Stimulated activated CD4-positive, alpha-beta T cell treated with anti-CD3 and anti-CD28 coated beads, Interleukin-4, amount 100 ng/mL, for 48 hours (primary cell): ENCODE measurements at regions not wholly inside any gene's neighbourhood (a gene's known extent, or its start where the extent isn't known, plus 50 kb on each side); places are given as distances from the start of the nearest gene placed in this dataset.

Experiments
- DNase-seq, 2 donors: peaks; one replicate each; pipeline ENCODE4 v3.0.0-alpha.2; 2020; ENCODE audit warnings: low read depth in 2 of 2

DNA sequence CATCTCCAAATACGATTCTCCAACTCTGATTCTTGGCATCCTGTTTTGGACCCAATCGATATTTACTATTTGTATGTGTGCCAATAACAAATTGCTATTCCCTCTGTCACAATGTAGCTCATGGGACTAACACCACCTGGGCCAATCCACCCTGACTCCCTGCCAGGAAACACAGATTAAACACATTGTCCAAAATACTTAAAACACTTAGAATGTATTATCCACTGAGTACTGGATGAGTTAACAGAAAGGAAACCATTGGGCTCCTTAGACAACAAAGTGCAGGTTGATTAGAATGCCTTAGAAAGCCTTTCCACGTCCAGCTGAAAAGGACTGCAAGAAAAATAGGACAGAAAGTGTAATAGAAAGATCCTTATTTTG, 79.4 kb upstream of the ARHGAP28 start:
- DNase-seq: no peak

DNA sequence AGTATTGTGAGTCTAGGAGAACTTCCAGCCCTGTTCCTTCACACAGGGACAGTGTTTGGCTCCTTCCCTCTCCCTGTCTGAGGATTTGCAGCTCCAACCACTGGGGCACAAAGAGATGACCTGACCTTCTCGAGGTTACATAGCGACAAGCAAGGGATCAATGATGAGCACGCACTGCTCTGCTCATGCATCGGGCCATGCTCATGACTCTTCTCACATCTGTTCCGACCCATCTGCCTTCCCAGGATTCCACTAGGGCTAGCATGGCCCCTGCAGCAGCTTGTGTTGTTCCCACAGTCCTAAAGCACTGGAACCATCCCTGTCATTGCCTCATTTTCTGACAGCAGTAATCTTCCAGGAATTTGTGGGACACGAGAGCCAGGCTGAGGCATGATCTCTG, 78.8 kb upstream of the ARHGAP28 start:
- no peak for DNase-seq

DNA sequence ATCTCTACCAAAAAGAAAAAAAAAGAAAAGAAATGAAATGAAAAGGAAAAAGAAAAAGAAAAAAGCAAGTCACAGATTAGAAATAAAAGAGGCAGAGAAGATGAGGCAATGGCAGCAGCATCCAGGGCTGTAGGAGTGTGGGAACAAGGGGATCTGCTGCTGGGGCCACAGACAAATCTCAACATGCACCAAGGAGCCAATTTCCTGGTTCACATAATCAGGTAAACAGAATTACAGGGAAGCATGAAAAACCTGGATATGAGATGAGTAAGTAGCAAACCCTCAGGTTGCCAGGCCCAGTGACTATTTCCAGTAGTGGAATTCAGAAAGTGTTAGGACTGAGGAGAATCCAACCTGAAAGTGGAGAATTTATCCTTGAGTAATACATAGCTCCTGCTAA, 77.4 kb upstream of the ARHGAP28 start:
- DNase-seq: no peak

DNA sequence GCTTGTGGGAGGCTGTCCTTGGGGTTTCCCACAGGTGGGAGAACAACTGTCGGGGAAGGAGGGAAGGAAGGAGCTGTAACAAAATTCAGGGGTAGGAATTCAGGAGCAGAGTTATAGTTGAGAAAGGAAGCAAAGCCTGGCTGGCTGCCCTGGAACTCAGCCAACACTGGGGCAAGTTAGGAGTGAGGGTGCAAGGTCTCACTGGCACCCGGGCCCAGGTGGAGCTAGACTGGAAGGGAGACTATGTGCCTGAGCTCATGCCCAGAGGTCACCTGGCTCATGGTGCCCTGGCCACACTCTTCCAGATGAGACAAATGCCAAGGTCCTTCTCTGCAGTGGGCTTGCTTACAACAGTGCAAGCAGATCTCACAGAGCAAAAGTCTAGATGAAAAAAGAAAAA, 75.6 kb upstream of the ARHGAP28 start:
- DNase-seq: no peak

DNA sequence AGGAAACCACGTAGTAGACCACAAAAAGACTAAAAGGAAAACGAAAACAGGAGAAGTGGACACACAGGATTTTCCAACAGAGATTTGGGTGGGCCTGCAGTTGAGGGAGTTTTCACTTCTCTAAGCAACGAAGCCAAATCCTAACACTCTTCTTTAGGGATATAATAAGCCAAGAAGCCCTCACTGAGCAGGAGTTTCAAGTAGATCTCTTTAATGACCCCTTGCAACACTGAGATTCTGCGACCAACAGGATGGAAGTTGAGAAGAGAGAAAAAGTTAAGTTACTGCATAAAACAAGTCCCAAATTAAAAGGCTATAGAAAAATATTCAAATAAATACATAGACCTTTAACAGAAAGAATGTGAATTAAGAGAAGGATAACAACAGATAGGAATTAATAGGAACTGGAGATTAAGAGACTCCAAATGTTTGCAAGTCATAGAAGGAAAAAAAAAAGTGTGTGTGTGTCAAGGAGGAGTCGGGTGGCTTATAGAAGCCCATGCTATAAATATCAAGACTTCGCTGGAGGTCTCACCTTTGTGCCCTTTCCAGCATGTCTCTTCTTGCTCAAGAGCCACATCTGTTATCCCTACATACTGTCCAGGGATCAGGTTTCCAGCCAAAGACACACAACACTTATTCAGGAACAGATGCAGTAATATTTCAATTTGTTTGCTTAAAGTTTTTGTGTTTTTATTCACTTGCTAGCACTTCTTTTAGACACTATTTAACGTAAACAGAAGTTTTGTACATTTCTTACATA, 69.4 kb upstream of the ARHGAP28 start:
- DNase-seq: no peak

DNA sequence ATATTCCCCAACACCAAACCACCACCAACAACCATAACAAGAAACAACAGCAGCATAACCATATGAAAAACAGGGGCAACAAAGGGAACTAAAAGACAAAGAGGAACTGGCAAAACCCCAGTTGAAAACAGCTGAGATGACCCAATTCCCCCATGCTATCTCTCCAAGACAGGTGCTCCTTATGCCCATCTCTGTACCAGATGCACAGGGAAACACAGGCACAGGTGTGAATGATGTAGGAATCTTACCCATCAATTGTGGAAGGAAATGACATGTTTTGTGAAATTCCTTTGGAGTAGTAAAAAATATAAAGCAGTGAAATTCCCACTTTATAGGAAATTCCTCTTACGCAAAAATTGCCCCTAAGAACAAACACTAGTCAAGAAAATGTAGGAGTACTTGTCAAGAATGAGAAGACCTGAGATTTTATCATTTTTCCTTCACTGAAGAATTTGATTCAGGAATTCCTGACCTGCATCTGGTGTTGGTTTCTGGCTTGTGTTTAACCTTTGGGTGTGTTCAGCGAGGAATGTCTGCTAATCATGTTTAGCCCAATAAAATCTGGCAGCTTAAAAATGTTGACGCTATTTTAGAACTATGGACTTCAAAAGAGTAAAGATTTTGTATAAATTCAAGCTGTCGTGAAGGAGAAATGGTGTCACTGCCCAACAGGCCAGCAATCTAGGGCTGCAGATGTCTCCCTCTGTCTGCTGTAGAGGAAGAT, 67.7 kb upstream of the ARHGAP28 start:
- no peak for DNase-seq

DNA sequence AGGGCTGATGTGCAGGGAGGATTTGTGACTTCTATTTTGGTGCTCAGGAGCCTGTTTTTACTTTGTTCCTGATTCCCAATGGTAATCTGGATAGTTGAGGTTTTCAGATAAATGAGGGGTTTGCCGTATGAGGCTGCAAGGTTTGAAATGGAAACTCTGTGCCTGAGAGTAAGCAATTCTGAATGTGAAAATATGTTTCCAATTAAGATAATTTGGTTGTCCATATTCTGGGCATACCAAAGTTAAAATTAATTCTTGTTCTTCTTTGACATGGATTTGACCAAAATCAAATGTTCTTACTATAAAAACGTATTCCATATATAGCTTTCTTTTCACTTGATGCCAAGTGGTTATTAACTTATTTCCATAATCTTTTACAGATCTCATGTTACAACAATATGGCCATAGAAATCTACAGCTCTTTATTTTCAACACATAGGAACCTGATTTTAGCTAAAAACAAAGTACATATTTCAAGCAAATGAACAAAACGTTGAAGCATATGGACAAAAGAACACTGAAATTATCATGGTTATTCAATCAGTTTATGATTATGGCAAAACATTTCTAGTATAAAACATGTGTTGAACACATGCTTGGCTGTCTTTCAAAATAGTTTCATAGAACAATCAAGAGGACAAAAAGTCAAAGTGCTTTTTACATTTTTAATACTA, 63.4 kb upstream of the ARHGAP28 start:
- no peak for DNase-seq

DNA sequence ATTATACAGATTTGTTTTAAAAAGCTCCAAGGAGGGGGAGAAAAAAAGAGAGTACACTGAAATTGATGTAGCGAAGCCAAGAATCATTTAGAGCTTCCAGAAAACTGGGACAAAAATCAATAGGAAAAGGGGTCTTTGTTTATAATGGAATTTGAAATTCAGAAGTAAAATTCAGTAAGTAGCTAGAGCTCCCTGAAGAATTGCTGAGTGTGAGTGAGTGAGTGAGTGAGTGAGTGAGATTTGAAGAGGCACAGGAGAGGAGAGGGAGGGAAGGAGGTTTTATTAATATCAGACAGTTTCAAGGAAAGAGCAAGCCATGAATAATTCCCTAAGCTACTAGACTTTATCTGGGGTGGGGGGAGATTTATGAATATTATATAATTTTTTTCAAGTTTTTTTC, 60.7 kb upstream of the ARHGAP28 start:
- no peak for DNase-seq

DNA sequence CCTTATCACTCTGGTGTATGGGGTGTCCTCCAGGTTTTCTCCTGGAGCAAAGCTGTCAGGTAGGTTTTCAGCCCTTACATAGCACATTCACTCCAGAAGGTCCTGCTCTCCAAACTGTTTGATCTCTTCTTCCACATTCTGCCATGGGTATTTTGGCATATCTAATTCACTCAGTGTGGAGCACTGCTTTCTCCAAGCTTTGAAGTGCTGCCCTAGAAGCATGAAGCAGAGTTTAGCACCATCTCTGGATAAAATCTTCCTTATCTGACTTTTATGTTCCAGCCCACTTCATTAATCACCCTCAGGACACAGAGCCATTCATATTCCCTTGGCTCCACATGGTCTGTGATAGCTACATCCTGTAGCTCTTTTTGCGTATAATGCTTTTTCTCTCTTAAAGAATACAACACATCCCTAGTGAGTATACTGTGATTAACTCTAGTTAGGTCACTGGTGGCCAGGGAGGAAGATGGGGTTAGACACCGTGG, 56.7 kb upstream of the ARHGAP28 start:
- no peak for DNase-seq

DNA sequence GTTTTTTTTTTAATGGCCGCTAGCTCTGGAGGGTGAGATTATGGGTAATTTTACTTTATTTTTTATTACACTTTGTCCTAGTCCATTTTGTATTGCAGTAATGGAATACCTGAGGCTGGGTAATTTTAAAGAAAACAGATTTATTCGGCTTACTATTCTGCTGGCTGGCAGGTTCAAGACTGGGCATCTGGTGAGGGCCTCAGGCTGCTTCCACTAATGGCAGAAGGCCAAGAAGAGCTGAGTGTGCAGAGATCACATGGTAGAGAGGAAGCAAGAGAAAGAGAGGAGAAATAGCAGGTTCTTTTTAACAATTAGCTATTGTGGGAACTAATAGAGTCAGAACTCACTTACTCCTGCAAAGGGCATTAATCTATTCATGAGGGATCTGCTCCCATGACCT, 52.4 kb upstream of the ARHGAP28 start:
- DNase-seq: no peak

DNA sequence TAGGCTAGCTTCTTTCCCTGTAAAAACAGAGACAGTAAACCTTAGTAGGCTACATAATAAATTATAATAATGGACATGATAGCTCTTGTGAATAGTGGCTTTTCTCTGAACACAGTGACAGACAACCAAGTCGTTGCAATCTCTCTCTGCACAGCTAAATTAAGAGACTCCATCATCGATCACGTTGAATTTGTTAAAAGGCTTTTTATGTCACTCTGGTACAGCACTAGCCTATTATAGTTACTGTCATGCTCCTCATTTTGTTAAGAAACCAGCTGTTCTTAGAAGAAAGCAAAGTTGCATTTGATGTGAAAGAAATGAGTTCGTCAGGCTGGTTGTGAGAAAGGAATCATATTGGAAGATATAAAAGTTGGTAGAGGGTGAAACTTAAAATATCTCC, 50.3 kb upstream of the ARHGAP28 start:
- no peak for DNase-seq
